Iris pigment epithelial cell (primary cell): ENCODE measurements at regions not wholly inside any gene's neighbourhood (a gene's known extent, or its start where the extent isn't known, plus 50 kb on each side); places are given as distances from the start of the nearest gene placed in this dataset.
"Not testable (repeated sequence)": the region's sequence is repeated elsewhere in the genome, so short reads cannot be mapped to it uniquely, and the experiment has no call there.

Source experiments
- DNase-seq: peaks from one replicate; pipeline ENCODE4 v3.0.0-alpha.2; 2011; ENCODE audit warnings: low read depth

DNA sequence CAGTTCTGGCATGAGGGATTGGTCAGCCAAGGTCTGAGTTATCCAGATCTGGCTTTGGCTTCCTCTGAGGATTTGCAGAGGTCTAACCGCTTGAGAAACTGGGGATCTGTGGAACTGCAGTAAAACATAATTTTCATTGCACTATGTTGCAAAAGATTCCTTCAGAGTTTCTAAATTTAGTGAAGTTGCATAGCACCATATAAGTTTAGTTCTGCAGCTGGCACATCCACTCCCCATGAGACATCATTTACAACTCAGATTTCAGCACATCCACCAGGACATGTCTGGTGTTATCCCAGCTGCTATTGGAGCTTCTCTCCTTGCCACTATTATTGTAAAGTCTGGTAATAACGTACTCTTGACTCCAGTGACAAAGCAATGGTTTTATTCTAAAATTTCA is 181.5 kb downstream of the CWF19L2 start:
- DNase-seq = no peak

DNA sequence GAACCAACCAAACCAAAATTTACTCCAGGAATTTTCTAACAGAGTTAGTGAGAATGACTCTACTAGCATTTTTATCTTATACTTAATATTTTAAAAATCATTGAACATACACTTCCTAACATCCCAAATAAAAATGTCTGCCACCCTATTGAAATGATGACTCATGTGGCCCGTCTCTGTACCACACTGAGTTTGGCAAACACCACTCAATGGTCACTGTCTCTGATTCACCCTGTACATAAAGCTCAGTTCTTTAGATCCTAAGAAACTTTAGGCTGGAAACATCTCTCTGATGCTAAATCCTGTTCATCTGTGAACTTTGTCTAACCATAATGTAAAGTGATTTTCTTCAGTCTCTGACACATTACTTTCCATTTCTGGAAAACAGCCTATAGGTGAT is 182.0 kb downstream of the CWF19L2 start:
- DNase-seq = no peak

- DNase-seq = no peak
Measured at GRCh38 chr11:107274138-107274537, 183.5 kb downstream of the CWF19L2 start.

GRCh38 chr11:107272561-107272960 is 185.1 kb downstream of the CWF19L2 start:
- DNase-seq = no peak

GRCh38 chr11:107271425-107271824 is 186.2 kb downstream of the CWF19L2 start:
- DNase-seq = no peak

- DNase-seq = no peak
Measured at GRCh38 chr11:107268977-107269376, 188.6 kb downstream of the CWF19L2 start.

GRCh38 chr11:107266455-107266854 is 191.2 kb downstream of the CWF19L2 start:
- no peak for DNase-seq

GRCh38 chr11:107265591-107266121 is 192.0 kb downstream of the CWF19L2 start:
- DNase-seq = no peak

- no peak for DNase-seq
Measured at GRCh38 chr11:107263844-107264563, 193.6 kb downstream of the CWF19L2 start.

DNA sequence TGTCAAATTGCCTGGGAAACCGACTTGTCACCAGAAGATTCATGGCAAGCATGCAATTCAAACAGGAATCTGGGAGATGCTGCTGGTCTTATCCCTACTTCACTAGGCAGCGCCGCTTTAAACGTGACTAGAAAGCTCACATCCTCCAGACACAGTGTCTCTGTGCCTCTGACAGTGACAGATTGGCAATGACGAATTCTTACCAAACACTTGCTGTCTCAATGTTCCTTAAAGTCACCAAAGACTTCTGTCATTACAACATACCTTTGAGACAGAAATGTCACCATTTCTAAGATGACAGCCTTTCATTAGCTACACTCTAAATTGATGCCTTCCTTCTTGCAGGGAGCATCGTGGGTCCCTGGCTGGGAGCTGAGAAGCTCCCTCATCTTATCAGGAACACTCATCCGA is 197.8 kb downstream of the CWF19L2 start:
- DNase-seq = no peak

GRCh38 chr11:107257710-107258109 is 199.9 kb downstream of the CWF19L2 start:
- no peak for DNase-seq

DNA sequence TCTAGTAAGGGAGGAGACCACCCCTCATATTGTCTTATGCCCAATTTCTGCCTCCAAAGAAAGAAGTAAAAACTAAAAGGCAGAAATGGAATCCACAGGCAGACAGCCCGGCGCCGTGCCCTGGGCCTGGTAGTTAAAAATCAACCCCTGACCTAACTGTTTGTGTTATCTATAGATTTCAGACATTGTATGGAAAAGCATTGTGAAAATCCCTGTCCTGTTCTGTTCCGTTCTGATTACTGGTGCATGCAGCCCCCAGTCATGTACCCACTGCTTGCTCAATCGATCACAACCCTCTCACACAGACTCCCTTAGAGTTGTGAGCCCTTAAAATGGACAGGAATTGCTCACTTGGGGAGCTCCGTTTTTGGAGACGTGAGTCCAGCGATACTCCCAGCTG is 204.0 kb downstream of the CWF19L2 start:
- DNase-seq = not testable (repeated sequence)

DNA sequence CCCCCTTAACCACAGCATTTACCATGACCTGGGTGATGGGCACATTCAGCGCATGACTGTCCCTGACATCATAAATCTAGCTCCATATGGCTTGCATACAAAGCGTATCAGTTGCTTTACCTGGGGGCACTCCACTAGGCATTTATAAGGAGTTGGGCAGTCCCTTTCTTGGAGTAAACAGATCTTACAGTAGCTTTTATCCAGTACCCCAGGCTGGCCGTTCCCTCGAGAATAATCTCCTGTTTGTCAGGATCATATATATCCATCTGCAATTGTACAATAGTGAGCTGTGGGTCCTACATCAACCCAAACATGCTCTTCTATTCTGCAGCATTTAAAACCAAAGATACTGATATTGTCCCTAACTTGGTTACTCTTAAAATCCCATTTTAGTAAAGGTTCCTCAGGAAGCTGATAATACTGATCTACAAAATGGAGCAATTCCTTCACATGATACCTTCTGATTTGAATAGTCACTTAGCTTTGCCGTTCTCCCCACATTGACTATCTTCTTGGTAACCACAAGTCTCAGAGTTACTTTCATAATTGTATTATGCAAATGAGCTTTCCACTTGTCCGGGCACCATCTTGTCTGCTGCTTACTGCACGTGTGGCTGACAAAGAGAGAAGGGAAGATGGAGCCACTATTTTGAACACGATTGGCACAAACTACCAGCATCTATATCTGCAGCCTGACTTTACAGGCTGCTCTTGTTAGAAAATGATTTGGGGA is 205.0 kb downstream of the CWF19L2 start:
- no peak for DNase-seq

GRCh38 chr11:107251298-107251697 is 206.3 kb downstream of the CWF19L2 start:
- no peak for DNase-seq

- DNase-seq = no peak
Measured at GRCh38 chr11:107250017-107250416, 207.6 kb downstream of the CWF19L2 start.

DNA sequence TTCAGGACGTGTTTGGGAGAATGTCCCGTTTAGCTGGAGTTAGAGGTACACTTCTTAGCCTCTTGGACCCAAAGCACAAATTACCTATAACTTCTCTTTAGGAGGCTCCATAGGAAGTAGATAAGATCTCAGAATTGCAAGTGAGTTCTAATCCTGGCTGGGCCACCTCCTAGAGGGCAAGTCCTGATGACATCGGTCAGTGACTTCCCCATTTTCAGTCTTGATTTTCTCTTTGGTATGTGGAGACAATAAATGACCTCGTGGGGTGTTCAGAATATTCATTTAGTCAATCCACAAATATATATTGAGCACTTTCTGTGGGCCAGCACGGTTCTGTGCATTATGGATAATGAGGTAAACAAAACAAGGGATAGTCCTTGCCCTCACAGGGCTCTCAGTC is 208.6 kb downstream of the CWF19L2 start:
- no peak for DNase-seq

DNA sequence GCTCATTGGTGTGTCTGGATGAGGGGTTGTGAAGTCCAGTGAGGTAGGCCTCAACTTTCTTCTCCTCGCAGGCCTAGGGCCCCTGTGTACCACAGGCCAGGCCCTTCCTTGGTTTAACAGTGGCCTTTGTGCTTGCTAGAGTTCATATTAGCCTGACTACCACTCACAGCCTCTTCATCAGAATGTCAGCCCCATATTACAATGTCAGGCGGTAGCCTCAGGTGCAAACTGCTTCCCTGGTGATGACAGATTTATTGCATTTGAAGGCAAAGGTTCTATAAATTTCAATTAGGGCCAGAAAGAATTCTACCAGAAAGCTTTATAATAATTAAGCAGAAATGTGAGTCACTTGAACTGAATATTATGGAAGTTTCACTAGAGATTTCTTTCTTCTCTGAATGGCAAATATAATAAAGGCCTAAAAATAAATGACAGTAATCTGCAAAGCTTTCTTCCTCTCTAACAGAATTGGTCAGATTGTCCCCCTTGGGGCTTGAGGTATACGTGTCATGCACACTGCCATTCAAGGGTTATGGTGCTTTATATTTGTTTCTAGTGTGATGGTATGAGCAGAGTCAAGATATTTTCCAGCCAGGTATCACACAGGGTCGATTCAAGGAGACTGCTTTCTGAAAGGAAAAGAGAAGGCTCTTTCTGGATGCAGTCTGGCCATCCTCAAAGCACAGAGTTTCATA is 210.3 kb downstream of the CWF19L2 start:
- DNase-seq = no peak

DNA sequence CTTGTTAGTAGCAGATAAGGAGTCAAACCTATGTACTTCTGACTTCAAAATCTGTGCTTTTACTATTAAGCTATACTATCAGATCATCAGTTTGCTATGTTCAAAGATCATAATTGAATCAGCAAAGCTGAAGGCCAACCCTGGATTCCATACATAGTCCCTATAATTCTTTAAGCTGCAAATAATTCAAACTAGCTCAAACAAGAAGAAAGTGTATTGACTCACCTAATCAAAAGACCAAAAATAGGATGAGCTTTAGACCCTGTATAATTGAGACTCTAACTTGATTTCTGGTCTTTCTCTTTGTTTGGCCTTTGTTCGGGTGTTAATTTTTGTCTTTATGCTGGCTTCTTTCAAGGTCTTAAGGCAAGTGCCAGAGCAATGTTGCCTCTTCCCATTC is 213.7 kb downstream of the CWF19L2 start:
- DNase-seq = no peak

GRCh38 chr11:107232451-107232850 is 214.2 kb upstream of the GUCY1A2 start:
- no peak for DNase-seq

GRCh38 chr11:107224836-107225235 is 206.6 kb upstream of the GUCY1A2 start:
- DNase-seq = no peak

DNA sequence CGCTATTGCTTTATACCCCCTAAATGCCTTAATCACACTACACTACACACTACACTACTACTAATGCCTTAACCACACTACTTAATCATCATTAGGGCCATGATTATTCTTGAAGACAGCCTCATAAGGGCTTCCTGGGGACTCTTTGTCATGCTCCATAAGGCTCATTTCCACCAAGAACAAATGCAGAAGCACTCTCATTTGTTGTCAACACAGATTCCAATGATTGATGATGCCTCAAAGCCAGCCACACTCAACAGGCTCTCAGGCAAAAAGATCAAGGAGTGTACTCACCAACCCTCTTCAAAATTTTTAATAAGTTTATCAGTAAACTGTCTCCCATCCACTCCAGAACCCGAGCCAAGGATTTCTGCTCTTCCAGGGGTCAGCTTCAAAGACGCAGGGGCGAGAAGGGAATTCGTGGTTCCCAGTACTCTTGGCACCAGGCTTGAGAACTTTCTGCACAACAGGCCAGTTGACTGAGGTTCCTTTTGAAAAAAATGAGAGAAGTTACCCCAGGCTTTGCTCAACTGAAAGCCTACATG is 204.7 kb upstream of the GUCY1A2 start:
- DNase-seq = no peak

GRCh38 chr11:107222431-107222830 is 204.2 kb upstream of the GUCY1A2 start:
- DNase-seq = no peak
